ENCODE measurements at regions not wholly inside any gene's neighbourhood (a gene's known extent, or its start where the extent isn't known, plus 50 kb on each side); places are given as distances from the start of the nearest gene placed in this dataset.

DNA sequence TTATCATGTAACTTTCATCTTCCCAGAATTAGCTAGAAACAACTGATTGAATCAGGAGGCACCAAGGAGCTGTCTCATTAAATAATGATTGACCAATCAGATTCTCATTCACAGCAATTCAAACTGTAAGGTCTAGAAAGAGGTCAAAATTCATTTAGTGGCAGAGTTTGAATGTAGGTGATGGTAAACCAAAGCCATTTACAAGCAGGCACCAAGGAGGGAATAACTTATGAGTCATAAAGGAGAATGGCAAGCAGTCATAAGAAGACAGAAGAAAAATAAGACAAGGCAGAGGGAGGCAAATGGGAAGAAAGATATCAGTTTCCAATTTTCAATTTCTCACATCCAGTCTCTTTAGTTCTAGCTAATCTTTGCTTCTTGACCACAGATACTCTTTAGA, 52.9 kb upstream of the DEFB112 start:
- no peaks in the 10 kb centered on the region for H3K36me3 Mint-ChIP-seq (ENCODE audit: low read depth)
- H3K9me3 Mint-ChIP-seq: no peaks in the 10 kb centered on the region
- no peaks in the 10 kb centered on the region for H3K4me1 Mint-ChIP-seq
- no peak overlapping the region for H3K27ac Mint-ChIP-seq
- H3K27me3 Mint-ChIP-seq (ENCODE audit: low read depth): no peaks in the 10 kb centered on the region
- no peak overlapping the region for H3K4me3 Mint-ChIP-seq
- TF ChIP-seq, protein P1, sequence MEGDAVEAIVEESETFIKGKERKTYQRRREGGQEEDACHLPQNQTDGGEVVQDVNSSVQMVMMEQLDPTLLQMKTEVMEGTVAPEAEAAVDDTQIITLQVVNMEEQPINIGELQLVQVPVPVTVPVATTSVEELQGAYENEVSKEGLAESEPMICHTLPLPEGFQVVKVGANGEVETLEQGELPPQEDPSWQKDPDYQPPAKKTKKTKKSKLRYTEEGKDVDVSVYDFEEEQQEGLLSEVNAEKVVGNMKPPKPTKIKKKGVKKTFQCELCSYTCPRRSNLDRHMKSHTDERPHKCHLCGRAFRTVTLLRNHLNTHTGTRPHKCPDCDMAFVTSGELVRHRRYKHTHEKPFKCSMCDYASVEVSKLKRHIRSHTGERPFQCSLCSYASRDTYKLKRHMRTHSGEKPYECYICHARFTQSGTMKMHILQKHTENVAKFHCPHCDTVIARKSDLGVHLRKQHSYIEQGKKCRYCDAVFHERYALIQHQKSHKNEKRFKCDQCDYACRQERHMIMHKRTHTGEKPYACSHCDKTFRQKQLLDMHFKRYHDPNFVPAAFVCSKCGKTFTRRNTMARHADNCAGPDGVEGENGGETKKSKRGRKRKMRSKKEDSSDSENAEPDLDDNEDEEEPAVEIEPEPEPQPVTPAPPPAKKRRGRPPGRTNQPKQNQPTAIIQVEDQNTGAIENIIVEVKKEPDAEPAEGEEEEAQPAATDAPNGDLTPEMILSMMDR (IDR thresholded peaks at IDR 0.05; ENCODE audit: unreplicated experiment in 3 of 3): no peak

DNA sequence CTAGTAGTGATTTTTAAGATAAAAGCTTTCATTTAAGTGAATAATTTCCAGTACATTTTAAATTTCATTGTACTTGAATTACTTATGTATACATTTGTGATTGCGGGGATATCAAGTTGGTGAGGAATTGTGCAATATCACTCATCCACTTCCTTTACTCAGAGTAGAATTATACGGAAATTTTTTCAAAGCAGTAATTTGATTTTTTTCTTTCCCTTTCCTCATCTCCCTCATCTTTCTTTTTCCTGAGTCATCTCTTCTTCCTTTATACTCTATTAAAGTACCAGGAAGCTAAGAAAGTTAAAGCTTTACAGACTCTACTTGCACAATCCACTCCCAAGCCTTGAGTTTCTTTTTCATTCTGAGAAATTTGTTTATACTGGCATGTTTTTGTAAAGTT, 60.9 kb upstream of the DEFB112 start:
- Mint-ChIP-seq H3K9me3 (no peaks in the 10 kb centered on the region), H3K4me3 (no peak overlapping the region), H3K4me1 (no peaks in the 10 kb centered on the region), H3K27ac (no peak overlapping the region), H3K27me3 (ENCODE audit: low read depth) (no peaks in the 10 kb centered on the region), H3K36me3 (ENCODE audit: low read depth) (no peaks in the 10 kb centered on the region)
- TF ChIP-seq, protein P1 (IDR thresholded peaks at IDR 0.05; ENCODE audit: unreplicated experiment in 3 of 3): no peak

DNA sequence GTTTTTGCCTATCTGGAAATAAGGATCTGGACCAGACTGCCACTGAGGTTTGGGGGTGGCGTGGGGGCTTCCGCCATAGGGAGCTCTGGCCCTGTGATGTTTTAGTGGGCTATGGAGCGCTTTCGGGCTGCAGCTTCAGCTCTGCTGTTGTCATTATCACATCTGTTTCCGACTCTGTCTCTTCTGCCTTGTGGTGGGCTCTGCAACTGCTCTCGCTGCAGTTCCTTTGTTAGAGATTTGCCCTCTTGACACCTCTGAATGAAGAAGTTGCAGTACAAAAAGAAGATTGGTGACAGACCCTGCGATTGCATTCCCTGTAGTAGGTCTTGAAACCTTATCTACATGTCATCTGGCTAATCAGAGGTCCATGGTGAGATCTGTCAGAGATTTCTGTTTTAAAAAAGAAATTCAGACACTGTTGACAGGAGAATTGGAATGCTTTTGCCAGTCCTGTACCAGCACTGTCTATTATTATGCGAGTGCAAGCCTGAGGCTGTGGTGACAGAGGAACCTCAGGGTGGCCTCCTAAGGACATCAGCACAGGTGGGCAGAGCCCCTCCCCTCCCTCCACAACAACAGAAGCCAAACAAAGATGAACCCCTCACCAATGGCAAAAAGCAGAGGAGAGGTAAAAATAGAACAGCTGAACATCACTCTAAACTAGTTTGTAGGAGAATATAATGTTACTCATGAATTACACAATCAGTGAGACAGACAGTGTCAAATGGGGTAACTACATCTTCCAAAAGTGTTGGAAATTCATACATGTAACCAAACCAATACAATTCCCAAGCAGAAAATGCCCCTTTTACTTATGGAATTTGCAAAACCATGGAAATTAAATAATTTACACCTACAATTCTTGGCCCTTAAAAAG, 63.5 kb upstream of the DEFB112 start:
- TF ChIP-seq, protein P1 (IDR thresholded peaks at IDR 0.05; ENCODE audit: unreplicated experiment in 3 of 3): no peak
- no peaks in the 10 kb centered on the region for H3K36me3 Mint-ChIP-seq (ENCODE audit: low read depth)
- H3K4me3 Mint-ChIP-seq: no peak overlapping the region
- no peaks in the 10 kb centered on the region for H3K4me1 Mint-ChIP-seq
- H3K27ac Mint-ChIP-seq: no peak overlapping the region
- no peaks in the 10 kb centered on the region for H3K27me3 Mint-ChIP-seq (ENCODE audit: low read depth)
- H3K9me3 Mint-ChIP-seq: no peaks in the 10 kb centered on the region

DNA sequence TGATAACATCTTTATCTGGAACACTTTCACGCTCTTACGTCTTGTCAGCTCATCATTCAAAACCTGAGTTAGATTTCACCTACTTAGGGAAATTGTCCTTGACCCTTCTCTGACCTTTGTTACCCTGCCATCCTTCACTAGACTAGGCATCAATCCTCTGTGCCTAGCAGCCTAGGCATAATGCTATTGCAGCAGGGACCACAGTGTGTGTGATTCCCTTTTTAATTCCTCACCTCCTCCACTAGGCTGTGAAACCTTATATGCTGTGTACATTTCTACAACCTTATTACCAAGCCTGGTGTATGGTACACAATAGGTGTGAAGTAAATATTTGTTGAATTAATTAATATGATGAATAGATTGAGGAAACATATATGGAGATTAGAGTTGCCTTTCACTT, 66.7 kb upstream of the DEFB112 start:
- Mint-ChIP-seq H3K4me1 (no peaks in the 10 kb centered on the region), H3K27me3 (ENCODE audit: low read depth) (no peaks in the 10 kb centered on the region), H3K4me3 (no peak overlapping the region), H3K9me3 (no peaks in the 10 kb centered on the region), H3K27ac (no peak overlapping the region), H3K36me3 (ENCODE audit: low read depth) (no peaks in the 10 kb centered on the region)
- TF ChIP-seq, protein P1 (IDR thresholded peaks at IDR 0.05; ENCODE audit: unreplicated experiment in 3 of 3): no peak

DNA sequence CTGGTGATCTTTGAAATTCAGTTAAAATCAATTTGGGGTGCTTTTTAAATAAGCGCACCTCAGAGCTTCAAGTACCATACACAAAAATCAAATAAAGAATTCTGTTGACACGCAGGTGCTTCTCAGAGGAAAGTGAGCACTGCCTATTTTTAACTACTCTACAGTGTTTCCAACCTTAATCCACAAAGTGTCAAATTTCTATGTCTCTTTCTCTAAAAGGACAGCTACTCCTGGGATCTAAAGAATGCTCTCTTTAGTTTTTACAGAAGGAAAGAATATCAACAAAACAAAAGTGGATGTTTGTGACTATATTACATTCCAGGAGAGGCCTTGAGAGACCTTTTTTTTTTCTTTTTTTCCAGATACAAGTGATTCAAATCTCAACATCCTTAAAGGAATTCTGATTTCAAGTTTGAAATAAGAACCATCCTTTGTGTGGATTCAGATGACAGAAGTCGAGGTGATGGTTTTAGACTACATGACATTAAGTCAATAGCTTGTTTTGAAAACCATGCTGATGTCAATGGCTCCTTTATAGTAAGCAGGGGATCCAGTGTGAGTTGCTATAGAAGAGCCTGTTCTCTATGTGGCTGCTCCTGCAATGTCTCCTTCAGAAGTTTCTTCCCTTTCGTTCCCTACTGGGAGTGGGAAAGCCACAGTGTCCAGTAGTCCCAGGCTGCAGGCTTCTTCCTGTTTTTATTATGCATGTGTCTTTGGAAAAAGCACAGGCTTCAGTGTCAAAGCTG, 67.2 kb upstream of the DEFB112 start:
- Mint-ChIP-seq H3K4me1 (no peaks in the 10 kb centered on the region), H3K27me3 (ENCODE audit: low read depth) (no peaks in the 10 kb centered on the region), H3K9me3 (no peaks in the 10 kb centered on the region), H3K4me3 (no peak overlapping the region), H3K27ac (no peak overlapping the region), H3K36me3 (ENCODE audit: low read depth) (no peaks in the 10 kb centered on the region)
- TF ChIP-seq, protein P1 (IDR thresholded peaks at IDR 0.05; ENCODE audit: unreplicated experiment in 3 of 3): no peak

Data from nephron (organoid).